NT2/D1 (cell line): ENCODE measurements at regions not wholly inside any gene's neighbourhood (a gene's known extent, or its start where the extent isn't known, plus 50 kb on each side); places are given as distances from the start of the nearest gene placed in this dataset.
"Not testable (repeated sequence)": the region's sequence is repeated elsewhere in the genome, so short reads cannot be mapped to it uniquely, and the experiment has no call there.

ENCODE experiments used
- YY1 ChIP-seq: IDR thresholded peaks from 2 replicates; pipeline ENCODE4 v1.6.1; 2011; ENCODE audit not compliant: insufficient read length, insufficient read depth
- ZNF274 ChIP-seq: IDR thresholded peaks from 2 replicates; pipeline ENCODE4 v1.6.1; 2011; ENCODE audit warnings: mild to moderate bottlenecking, low read depth, low read length

DNA sequence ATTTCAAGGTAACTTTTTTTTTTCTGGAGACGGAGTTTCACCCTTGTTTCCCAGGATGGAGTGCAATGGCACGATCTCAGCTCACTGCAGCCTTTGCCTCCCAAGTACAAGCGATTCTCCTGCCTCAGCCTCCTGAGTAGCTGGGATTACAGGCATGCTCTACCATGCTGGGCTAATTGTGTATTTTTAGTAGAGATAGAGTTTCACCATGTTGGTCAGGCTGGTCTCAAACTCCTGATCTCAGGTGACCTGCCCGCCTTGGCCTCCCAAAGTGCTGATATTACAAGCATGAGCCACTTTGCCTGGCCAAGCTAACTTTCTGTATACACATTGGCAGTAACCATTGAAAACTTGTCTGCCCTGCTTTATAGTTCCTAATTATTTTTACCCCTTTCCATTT, 79.1 kb downstream of the ARRDC3 start:
- TF ChIP-seq YY1, ZNF274: not testable (repeated sequence)
